ENCODE measurements at regions not wholly inside any gene's neighbourhood (a gene's known extent, or its start where the extent isn't known, plus 50 kb on each side); places are given as distances from the start of the nearest gene placed in this dataset.

DNA sequence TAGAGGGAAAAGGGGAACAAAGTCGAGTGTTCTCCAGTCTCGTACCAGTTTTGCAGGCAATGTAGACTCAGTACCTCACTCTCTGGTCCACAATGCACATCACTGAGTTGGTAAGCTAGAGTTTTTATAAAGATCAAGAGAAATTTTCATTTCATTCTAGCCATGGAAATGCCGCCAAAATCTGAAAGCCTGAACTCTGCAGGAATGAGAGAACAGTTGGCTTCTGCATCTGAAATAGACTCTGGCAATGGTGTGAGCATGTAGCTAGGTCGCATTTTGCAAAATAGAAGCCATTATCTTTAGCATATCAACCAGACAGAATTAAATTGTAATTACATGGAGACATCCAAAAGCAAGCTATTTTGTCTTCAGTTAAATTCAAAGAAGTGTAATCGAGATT lies 381.0 kb downstream of the NOVA1 start:
- TF ChIP-seq, protein P1, sequence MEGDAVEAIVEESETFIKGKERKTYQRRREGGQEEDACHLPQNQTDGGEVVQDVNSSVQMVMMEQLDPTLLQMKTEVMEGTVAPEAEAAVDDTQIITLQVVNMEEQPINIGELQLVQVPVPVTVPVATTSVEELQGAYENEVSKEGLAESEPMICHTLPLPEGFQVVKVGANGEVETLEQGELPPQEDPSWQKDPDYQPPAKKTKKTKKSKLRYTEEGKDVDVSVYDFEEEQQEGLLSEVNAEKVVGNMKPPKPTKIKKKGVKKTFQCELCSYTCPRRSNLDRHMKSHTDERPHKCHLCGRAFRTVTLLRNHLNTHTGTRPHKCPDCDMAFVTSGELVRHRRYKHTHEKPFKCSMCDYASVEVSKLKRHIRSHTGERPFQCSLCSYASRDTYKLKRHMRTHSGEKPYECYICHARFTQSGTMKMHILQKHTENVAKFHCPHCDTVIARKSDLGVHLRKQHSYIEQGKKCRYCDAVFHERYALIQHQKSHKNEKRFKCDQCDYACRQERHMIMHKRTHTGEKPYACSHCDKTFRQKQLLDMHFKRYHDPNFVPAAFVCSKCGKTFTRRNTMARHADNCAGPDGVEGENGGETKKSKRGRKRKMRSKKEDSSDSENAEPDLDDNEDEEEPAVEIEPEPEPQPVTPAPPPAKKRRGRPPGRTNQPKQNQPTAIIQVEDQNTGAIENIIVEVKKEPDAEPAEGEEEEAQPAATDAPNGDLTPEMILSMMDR (conservative IDR thresholded peaks at IDR 0.05 in 1 of 2, IDR thresholded peaks at IDR 0.05 in 1 of 2; ENCODE audit: extremely low read depth in 1 of 2, insufficient read depth in 1 of 2, low read depth in 1 of 2, low read length in 2 of 2) = no peak
- TF ChIP-seq EZH2 (IDR thresholded peaks at IDR 0.05; ENCODE audit: borderline replicate concordance, low read length) = no peak
